NB4 (cell line): ENCODE measurements at regions not wholly inside any gene's neighbourhood (a gene's known extent, or its start where the extent isn't known, plus 50 kb on each side); places are given as distances from the start of the nearest gene placed in this dataset.

ENCODE experiments used
- DNase-seq: peaks from one replicate; pipeline ENCODE4 v3.0.0; 2010; ENCODE audit warnings: low read depth
- H3K4me3 ChIP-seq: one replicate; pipeline ENCODE4 v1.5.1; 2011; ENCODE audit warnings: mild to moderate bottlenecking, low read depth, low read length, moderate library complexity
- MAX ChIP-seq: IDR thresholded peaks from 2 replicates; pipeline ENCODE4 v1.6.1; 2011; ENCODE audit warnings: low read depth, low read length
- MYC ChIP-seq: IDR thresholded peaks from 2 replicates; pipeline ENCODE4 v1.6.1; 2011; ENCODE audit warnings: low read depth, low read length
- POLR2A ChIP-seq: IDR thresholded peaks from 2 replicates; pipeline ENCODE4 v1.6.1; 2011; ENCODE audit warnings: mild to moderate bottlenecking; ENCODE audit not compliant: insufficient read length; ENCODE audit errors: extremely low read depth
- TF ChIP-seq, protein P1 (sequence below): IDR thresholded peaks from one replicate; pipeline ENCODE4 v1.5.1; 2012; ENCODE audit warnings: low read depth, low read length

DNA sequence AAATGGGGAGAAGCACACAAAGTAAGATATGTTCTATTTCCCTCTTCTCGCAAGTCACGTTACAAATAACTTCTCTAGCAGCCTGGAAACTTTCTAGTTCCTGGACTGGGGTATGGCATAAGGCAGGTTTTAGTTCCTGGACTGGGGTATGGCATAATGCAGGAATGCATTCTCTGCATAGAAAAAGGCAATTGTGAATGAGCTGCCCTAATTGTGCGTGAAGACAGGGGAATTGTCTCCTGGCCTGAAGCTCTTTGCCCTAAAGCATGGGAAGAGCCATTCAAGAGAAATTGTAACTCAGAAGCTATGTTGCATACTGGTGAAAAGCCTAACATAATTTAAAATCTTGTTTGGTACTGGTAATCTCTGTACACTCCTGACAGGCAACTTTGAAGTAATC, 54.3 kb upstream of the CBLB start:
- DNase-seq: no peak
- no peak for TF ChIP-seq POLR2A
- TF ChIP-seq, protein P1, sequence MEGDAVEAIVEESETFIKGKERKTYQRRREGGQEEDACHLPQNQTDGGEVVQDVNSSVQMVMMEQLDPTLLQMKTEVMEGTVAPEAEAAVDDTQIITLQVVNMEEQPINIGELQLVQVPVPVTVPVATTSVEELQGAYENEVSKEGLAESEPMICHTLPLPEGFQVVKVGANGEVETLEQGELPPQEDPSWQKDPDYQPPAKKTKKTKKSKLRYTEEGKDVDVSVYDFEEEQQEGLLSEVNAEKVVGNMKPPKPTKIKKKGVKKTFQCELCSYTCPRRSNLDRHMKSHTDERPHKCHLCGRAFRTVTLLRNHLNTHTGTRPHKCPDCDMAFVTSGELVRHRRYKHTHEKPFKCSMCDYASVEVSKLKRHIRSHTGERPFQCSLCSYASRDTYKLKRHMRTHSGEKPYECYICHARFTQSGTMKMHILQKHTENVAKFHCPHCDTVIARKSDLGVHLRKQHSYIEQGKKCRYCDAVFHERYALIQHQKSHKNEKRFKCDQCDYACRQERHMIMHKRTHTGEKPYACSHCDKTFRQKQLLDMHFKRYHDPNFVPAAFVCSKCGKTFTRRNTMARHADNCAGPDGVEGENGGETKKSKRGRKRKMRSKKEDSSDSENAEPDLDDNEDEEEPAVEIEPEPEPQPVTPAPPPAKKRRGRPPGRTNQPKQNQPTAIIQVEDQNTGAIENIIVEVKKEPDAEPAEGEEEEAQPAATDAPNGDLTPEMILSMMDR: no peak
- TF ChIP-seq MAX: no peak
- no peak for TF ChIP-seq MYC
- H3K4me3 ChIP-seq: no peak overlapping the region

- no peak for DNase-seq
- TF ChIP-seq, protein P1: no peak
- TF ChIP-seq MAX (no peak), MYC (no peak), POLR2A (no peak)
- H3K4me3 ChIP-seq: no peak overlapping the region
These were observed 58.9 kb upstream of the CBLB start for GRCh38 chr3:105927741-105928140.

DNA sequence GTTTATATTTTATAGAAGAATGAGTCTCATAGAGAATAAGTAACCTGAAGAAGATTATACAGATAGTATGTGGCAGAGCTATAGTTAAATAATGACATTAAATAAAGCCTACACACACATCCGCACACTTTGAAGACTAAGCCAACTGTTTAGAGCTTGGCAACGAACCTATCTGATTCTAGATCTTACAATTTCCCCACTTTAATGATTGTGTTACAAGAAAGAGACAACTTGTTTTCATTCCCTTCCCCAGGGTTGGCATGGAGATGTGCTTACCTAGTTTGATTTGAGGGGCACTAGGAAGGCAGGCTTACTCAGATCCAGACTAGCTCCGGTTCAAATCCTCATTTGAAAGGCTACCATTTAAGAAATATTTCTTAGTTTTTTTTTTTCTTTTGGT, 61.9 kb upstream of the CBLB start:
- no peak for TF ChIP-seq MYC
- TF ChIP-seq, protein P1: no peak
- no peak for TF ChIP-seq MAX
- no peak for TF ChIP-seq POLR2A
- no peak for DNase-seq
- H3K4me3 ChIP-seq: no peak overlapping the region

GRCh38 chr3:105931500-105931899, 62.7 kb upstream of the CBLB start:
- no peak overlapping the region for H3K4me3 ChIP-seq
- DNase-seq: no peak
- TF ChIP-seq, protein P1: no peak
- TF ChIP-seq MYC (no peak), POLR2A (no peak), MAX (no peak)

GRCh38 chr3:105933871-105934270, 65.1 kb upstream of the CBLB start:
- no peak overlapping the region for H3K4me3 ChIP-seq
- TF ChIP-seq POLR2A: no peak
- no peak for TF ChIP-seq MYC
- TF ChIP-seq, protein P1: no peak
- TF ChIP-seq MAX: no peak
- no peak for DNase-seq

GRCh38 chr3:105938101-105938500, 69.3 kb upstream of the CBLB start:
- no peak overlapping the region for H3K4me3 ChIP-seq
- no peak for DNase-seq
- TF ChIP-seq MAX: no peak
- TF ChIP-seq, protein P1: no peak
- TF ChIP-seq POLR2A: no peak
- no peak for TF ChIP-seq MYC
